GM06990 (cell line): ENCODE measurements at regions not wholly inside any gene's neighbourhood (a gene's known extent, or its start where the extent isn't known, plus 50 kb on each side); places are given as distances from the start of the nearest gene placed in this dataset.

Experiments used
- DNase-seq: peaks from one replicate; pipeline ENCODE4 v3.0.0-alpha.2; 2011; ENCODE audit not compliant: insufficient read length; ENCODE audit errors: extremely low read depth
- H3K27me3 ChIP-seq: replicated peaks from 2 replicates; pipeline ENCODE4 v1.6.0; 2011; ENCODE audit warnings: low read length; ENCODE audit not compliant: control insufficient read depth, insufficient read depth
- H3K36me3 ChIP-seq: 2 replicates; pipeline ENCODE4 v1.5.1; 2011; ENCODE audit warnings: low read length; ENCODE audit not compliant: control insufficient read depth, insufficient read depth
- H3K4me3 ChIP-seq: replicated peaks from 2 replicates; pipeline ENCODE4 v1.5.1; 2011; ENCODE audit warnings: low read depth, mild to moderate bottlenecking, control low read depth, low read length
- CTCF ChIP-seq: IDR thresholded peaks from 2 replicates; pipeline ENCODE4 v1.5.1; 2011; ENCODE audit warnings: low read length, control low read depth, mild to moderate bottlenecking, inconsistent platforms; ENCODE audit not compliant: insufficient read depth, poor library complexity, severe bottlenecking

GRCh38 chr16:51876934-51877333, 670.0 kb downstream of the TOX3 start:
- Histone ChIP-seq H3K36me3 (no peaks in the 10 kb centered on the region), H3K27me3 (no peaks in the 10 kb centered on the region), H3K4me3 (no peak overlapping the region)
- DNase-seq: no peak
- TF ChIP-seq CTCF: no peak

- H3K4me3 ChIP-seq: no peak overlapping the region
- DNase-seq: no peak
- TF ChIP-seq CTCF: no peak
- no peaks in the 10 kb centered on the region for H3K36me3 ChIP-seq
- H3K27me3 ChIP-seq: no peaks in the 10 kb centered on the region
These were observed 670.4 kb downstream of the TOX3 start for GRCh38 chr16:51876601-51876875.

- Histone ChIP-seq H3K4me3 (no peak overlapping the region), H3K27me3 (no peaks in the 10 kb centered on the region), H3K36me3 (no peaks in the 10 kb centered on the region)
- no peak for TF ChIP-seq CTCF
- DNase-seq: no peak
These were observed 670.9 kb downstream of the TOX3 start for GRCh38 chr16:51875834-51876600.

- no peak overlapping the region for H3K4me3 ChIP-seq
- TF ChIP-seq CTCF: no peak
- no peaks in the 10 kb centered on the region for H3K36me3 ChIP-seq
- H3K27me3 ChIP-seq: no peaks in the 10 kb centered on the region
- DNase-seq: no peak
These were observed 674.4 kb downstream of the TOX3 start for GRCh38 chr16:51872524-51872923.

- no peak for TF ChIP-seq CTCF
- DNase-seq: no peak
- H3K36me3 ChIP-seq: no peaks in the 10 kb centered on the region
- no peak overlapping the region for H3K4me3 ChIP-seq
- H3K27me3 ChIP-seq: no peaks in the 10 kb centered on the region
These were observed 676.6 kb downstream of the TOX3 start for GRCh38 chr16:51870296-51870854.
